Stimulated activated CD8-positive, alpha-beta memory T cell treated with anti-CD3 and anti-CD28 coated beads, Interleukin-4, amount 100 ng/mL, for 48 hours (primary cell): ENCODE measurements at regions not wholly inside any gene's neighbourhood (a gene's known extent, or its start where the extent isn't known, plus 50 kb on each side); places are given as distances from the start of the nearest gene placed in this dataset.
"Not testable (repeated sequence)": the region's sequence is repeated elsewhere in the genome, so short reads cannot be mapped to it uniquely, and the experiment has no call there.

Experiments
- DNase-seq: peaks from one replicate; pipeline ENCODE4 v3.0.0-alpha.2; 2020

GRCh38 chr9:31336386-31336785, 1048.1 kb upstream of the ACO1 start:
- no peak for DNase-seq

- no peak for DNase-seq
Observed at GRCh38 chr9:31336841-31337240, 1047.6 kb upstream of the ACO1 start.

- no peak for DNase-seq
Observed at GRCh38 chr9:31347082-31347617, 1037.3 kb upstream of the ACO1 start.

GRCh38 chr9:31355159-31355882, 1029.1 kb upstream of the ACO1 start:
- DNase-seq = no peak

GRCh38 chr9:31355965-31356364, 1028.5 kb upstream of the ACO1 start:
- no peak for DNase-seq

- no peak for DNase-seq
Observed at GRCh38 chr9:31359071-31359470, 1025.4 kb upstream of the ACO1 start.

- DNase-seq = no peak
Observed at GRCh38 chr9:31364171-31364570, 1020.3 kb upstream of the ACO1 start.

GRCh38 chr9:31372799-31373587, 1011.5 kb upstream of the ACO1 start:
- DNase-seq = no peak

GRCh38 chr9:31377358-31377757, 1007.1 kb upstream of the ACO1 start:
- DNase-seq = no peak

GRCh38 chr9:31388660-31389059, 995.8 kb upstream of the ACO1 start:
- no peak for DNase-seq

GRCh38 chr9:31389075-31389474, 995.4 kb upstream of the ACO1 start:
- DNase-seq = no peak

GRCh38 chr9:31390403-31391025, 993.9 kb upstream of the ACO1 start:
- no peak for DNase-seq

- DNase-seq = no peak
Observed at GRCh38 chr9:31393240-31393639, 991.2 kb upstream of the ACO1 start.

GRCh38 chr9:31394015-31394473, 990.4 kb upstream of the ACO1 start:
- no peak for DNase-seq

- DNase-seq = no peak
Observed at GRCh38 chr9:31412081-31412480, 972.4 kb upstream of the ACO1 start.

- DNase-seq = no peak
Observed at GRCh38 chr9:31415164-31415563, 969.3 kb upstream of the ACO1 start.

GRCh38 chr9:31418419-31418818, 966.0 kb upstream of the ACO1 start:
- no peak for DNase-seq

- not testable (repeated sequence) for DNase-seq
Observed at GRCh38 chr9:31443630-31444457, 940.6 kb upstream of the ACO1 start.

- DNase-seq = no peak
Observed at GRCh38 chr9:31445357-31445756, 939.1 kb upstream of the ACO1 start.

GRCh38 chr9:31445960-31446359, 938.5 kb upstream of the ACO1 start:
- DNase-seq = no peak

- no peak for DNase-seq
Observed at GRCh38 chr9:31467075-31467474, 917.4 kb upstream of the ACO1 start.

GRCh38 chr9:31470051-31470450, 914.4 kb upstream of the ACO1 start:
- DNase-seq = no peak

- no peak for DNase-seq
Observed at GRCh38 chr9:31471010-31471409, 913.4 kb upstream of the ACO1 start.
